ENCODE measurements at regions not wholly inside any gene's neighbourhood (a gene's known extent, or its start where the extent isn't known, plus 50 kb on each side); places are given as distances from the start of the nearest gene placed in this dataset.

DNA sequence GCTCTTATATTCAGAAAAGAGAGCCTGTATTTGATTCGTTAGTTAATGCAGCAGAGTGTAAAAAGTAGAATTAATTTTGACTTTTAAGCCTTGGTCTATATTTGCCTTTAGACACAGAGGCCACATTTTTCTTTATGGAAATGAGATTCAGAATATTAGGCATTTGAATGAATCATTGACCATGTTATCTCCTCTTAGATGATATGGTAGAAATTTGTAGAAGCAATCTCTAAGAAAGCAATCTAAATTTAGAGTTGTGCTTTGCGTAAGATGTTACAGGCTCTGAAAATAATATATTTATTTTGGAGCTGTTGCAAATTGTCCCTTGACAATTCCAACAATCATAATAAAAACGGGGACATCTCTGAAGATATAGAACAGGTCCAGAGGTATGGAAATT is 68.3 kb upstream of the ST6GAL2 start:
- no peak overlapping the region for H3K4me3 ChIP-seq (ENCODE audit: control insufficient read depth, low read depth, low read length)
- TF ChIP-seq, protein P1, sequence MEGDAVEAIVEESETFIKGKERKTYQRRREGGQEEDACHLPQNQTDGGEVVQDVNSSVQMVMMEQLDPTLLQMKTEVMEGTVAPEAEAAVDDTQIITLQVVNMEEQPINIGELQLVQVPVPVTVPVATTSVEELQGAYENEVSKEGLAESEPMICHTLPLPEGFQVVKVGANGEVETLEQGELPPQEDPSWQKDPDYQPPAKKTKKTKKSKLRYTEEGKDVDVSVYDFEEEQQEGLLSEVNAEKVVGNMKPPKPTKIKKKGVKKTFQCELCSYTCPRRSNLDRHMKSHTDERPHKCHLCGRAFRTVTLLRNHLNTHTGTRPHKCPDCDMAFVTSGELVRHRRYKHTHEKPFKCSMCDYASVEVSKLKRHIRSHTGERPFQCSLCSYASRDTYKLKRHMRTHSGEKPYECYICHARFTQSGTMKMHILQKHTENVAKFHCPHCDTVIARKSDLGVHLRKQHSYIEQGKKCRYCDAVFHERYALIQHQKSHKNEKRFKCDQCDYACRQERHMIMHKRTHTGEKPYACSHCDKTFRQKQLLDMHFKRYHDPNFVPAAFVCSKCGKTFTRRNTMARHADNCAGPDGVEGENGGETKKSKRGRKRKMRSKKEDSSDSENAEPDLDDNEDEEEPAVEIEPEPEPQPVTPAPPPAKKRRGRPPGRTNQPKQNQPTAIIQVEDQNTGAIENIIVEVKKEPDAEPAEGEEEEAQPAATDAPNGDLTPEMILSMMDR (IDR thresholded peaks at IDR 0.05; ENCODE audit: control insufficient read depth, insufficient read depth, low read depth, low read length, missing control alignments): no peak
- no peak for DNase-seq (ENCODE audit: low read depth)

DNA sequence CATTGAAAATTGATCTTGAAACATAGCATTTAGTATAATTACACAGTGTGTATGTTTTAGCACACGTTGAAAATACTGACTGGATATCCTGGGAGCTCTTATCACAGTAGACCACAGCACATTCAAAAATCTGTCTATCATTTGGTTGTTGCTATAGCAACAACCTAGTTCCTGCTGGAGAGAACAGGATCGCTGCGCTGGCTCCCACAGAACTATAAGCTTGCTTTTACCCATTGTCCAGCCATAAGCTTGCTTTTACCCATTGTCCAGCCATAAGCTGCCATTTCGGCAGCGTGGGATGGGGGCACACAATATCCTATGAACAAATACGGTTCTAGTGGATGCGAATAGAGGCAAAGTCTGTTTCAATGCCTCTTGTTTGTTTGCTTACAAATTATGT is 70.4 kb upstream of the ST6GAL2 start:
- no peak overlapping the region for H3K4me3 ChIP-seq (ENCODE audit: control insufficient read depth, low read depth, low read length)
- DNase-seq (ENCODE audit: low read depth): no peak
- TF ChIP-seq, protein P1 (IDR thresholded peaks at IDR 0.05; ENCODE audit: control insufficient read depth, insufficient read depth, low read depth, low read length, missing control alignments): no peak

DNA sequence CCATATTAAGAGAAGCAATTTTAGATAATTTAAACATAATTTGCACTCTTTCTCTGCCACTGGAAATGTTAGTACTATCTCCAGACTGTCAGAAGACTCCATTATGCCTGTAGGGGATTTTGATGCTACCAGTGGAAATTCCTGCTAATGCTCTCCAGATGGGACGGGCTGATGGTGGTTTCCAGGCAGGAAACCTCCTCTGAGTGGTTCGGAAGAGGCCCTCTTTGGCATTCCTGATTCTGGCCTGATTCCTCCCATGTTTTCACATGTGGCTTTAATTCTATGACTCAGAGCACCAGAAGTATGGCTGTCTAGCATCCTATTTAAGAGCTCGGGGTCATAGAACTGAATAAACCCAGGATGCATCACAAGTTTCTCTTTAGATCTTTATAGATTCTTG is 70.9 kb upstream of the ST6GAL2 start:
- no peak overlapping the region for H3K4me3 ChIP-seq (ENCODE audit: control insufficient read depth, low read depth, low read length)
- DNase-seq (ENCODE audit: low read depth): peak; percentile 95
- TF ChIP-seq, protein P1 (IDR thresholded peaks at IDR 0.05; ENCODE audit: control insufficient read depth, insufficient read depth, low read depth, low read length, missing control alignments): no peak

DNA sequence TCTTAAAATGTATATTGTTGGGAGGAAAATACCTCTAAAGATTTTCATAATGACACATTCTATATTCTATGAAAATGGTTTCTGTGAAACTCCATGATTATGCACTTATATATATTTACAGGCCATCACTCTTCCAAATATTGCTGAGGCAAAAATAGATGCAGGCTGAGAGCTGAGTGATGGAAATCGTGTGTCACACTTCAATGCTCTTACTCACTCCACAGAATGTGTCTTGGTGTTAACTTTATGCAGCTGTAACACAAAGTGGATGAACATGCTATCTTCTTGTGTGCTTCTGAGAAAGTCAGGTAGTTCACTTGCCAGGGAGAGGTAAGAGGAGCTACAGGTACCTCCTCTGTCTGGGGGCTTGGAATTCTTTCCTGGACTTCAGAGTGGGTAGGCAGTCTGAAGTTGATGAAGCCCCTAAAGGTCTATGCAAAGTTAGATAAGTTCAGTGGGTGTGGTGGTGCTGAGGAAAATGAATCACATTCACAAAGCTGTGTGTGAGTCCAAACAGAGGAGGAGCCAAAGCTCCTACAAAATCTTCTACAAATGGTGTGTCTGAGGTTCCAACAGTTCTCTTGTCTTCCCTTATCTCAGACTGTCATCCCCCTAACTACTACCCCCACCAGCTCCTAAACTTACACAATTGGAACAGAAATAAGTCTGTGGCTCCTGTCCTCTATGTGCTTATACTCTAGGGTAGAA is 74.2 kb upstream of the ST6GAL2 start:
- TF ChIP-seq, protein P1 (IDR thresholded peaks at IDR 0.05; ENCODE audit: control insufficient read depth, insufficient read depth, low read depth, low read length, missing control alignments): no peak
- H3K4me3 ChIP-seq (ENCODE audit: control insufficient read depth, low read depth, low read length): no peak overlapping the region
- no peak for DNase-seq (ENCODE audit: low read depth)

DNA sequence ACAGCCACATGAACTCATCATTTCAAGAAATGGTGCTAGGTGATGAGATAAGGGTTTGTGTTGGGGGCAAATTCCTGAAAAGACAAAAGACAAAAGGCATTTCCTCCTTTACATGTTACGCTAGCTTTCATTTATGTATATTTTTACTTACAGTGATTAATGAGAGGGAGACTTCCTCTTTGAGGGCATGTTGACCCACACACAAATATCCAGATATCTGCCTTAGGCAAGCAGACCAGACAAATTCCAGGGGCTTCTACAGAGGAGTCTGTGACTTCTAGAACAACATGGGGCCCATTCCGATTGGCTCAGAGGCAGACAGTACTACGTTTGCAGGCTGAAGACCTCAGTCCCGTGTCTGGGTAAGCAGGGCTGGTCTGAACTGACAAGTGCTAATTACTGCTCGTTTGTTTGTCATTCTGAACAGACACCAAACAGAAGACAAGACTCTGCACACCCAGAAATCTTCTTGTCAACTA is 74.8 kb upstream of the ST6GAL2 start:
- DNase-seq (ENCODE audit: low read depth): no peak
- H3K4me3 ChIP-seq (ENCODE audit: control insufficient read depth, low read depth, low read length): no peak overlapping the region
- TF ChIP-seq, protein P1 (IDR thresholded peaks at IDR 0.05; ENCODE audit: control insufficient read depth, insufficient read depth, low read depth, low read length, missing control alignments): no peak

DNA sequence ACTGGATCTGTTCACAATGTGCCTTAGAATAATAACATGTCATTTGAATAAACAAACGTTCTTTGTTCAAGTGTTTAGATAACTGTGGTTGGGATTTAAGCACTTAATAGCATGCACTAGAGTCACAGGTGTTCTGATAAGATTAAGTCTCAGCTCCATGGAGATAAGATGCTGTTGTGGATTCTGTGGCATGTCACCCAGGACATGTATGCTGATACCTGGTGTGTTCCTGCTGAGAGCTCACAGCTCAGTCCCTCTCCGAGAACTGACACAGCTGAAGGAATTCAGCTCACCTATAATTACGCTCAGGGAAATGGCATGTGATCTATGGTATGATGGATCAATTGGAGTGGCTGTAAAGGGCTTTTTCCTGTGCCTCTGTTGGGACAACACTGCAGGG is 75.4 kb upstream of the ST6GAL2 start:
- H3K4me3 ChIP-seq (ENCODE audit: control insufficient read depth, low read depth, low read length): no peak overlapping the region
- TF ChIP-seq, protein P1 (IDR thresholded peaks at IDR 0.05; ENCODE audit: control insufficient read depth, insufficient read depth, low read depth, low read length, missing control alignments): no peak
- no peak for DNase-seq (ENCODE audit: low read depth)

Measured in AG09309 (cell line).